ENCODE measurements at regions not wholly inside any gene's neighbourhood (a gene's known extent, or its start where the extent isn't known, plus 50 kb on each side); places are given as distances from the start of the nearest gene placed in this dataset.
"Not testable (repeated sequence)": the region's sequence is repeated elsewhere in the genome, so short reads cannot be mapped to it uniquely, and the experiment has no call there.

DNA sequence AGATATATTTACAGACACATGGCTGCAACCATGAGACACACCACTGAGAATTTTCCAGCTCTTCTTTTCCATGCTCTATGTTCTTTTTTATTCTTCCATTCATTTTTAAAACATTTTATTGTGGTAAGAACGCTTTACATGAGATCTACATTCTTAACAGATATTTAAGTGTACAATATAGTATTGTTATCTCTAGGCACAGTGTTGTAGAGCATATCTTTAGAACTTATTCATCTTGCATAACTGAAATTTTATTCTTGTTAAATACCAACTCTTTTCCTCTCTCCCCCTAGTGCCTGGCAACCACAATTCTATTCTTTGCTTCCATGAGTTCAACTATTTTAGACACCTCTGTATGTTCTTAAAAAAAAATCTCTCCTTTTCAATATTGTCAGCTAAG lies 67.1 kb upstream of the HABP2 start:
- peaks cover 7% of the 10 kb centered on the region for H3K27me3 Mint-ChIP-seq
- ATAC-seq (no peak), DNase-seq (no peak)
- ChIA-PET CTCF (no interaction called here), POLR2A (no interaction called here)
- intact Hi-C loops (cut with micrococcal nuclease) = no loop called here
- no peak overlapping the region for H3K27ac Mint-ChIP-seq
- no peaks in the 10 kb centered on the region for H3K4me1 Mint-ChIP-seq (ENCODE audit: low read depth)
- H3K4me3 Mint-ChIP-seq = no peak overlapping the region
- H3K36me3 Mint-ChIP-seq (ENCODE audit: low read depth) = no peaks in the 10 kb centered on the region
- H3K9me3 Mint-ChIP-seq = no peaks in the 10 kb centered on the region
- TF ChIP-seq, protein P1, sequence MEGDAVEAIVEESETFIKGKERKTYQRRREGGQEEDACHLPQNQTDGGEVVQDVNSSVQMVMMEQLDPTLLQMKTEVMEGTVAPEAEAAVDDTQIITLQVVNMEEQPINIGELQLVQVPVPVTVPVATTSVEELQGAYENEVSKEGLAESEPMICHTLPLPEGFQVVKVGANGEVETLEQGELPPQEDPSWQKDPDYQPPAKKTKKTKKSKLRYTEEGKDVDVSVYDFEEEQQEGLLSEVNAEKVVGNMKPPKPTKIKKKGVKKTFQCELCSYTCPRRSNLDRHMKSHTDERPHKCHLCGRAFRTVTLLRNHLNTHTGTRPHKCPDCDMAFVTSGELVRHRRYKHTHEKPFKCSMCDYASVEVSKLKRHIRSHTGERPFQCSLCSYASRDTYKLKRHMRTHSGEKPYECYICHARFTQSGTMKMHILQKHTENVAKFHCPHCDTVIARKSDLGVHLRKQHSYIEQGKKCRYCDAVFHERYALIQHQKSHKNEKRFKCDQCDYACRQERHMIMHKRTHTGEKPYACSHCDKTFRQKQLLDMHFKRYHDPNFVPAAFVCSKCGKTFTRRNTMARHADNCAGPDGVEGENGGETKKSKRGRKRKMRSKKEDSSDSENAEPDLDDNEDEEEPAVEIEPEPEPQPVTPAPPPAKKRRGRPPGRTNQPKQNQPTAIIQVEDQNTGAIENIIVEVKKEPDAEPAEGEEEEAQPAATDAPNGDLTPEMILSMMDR (IDR thresholded peaks at IDR 0.05) = no peak

DNA sequence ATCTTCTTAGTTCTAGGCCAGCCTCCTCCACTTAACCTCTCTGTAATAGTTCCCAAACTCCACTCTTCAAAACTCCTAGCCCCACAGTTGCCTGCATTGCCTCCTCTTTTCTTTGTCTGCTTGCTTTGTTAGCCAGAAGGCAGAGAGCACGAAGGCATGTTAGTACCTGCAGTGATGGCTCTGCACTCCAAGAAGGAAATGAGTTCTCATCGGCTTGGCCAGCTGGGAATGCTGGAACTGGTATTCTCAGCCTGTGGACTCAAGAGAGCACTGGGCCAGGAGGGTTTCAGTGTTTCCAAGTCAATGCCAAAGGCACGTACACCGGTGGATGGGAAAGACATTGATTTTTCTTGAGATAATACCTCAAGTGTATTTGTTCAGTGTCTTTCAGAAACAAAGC lies 66.3 kb upstream of the HABP2 start:
- Mint-ChIP-seq H3K9me3 (no peaks in the 10 kb centered on the region), H3K27ac (no peak overlapping the region), H3K4me1 (ENCODE audit: low read depth) (no peaks in the 10 kb centered on the region), H3K36me3 (ENCODE audit: low read depth) (no peaks in the 10 kb centered on the region), H3K27me3 (peaks cover 7% of the 10 kb centered on the region), H3K4me3 (no peak overlapping the region)
- no peak for ATAC-seq
- TF ChIP-seq, protein P1 (IDR thresholded peaks at IDR 0.05) = no peak
- ChIA-PET CTCF (no interaction called here), POLR2A (no interaction called here)
- intact Hi-C loops (cut with micrococcal nuclease) = no loop called here
- no peak for DNase-seq

DNA sequence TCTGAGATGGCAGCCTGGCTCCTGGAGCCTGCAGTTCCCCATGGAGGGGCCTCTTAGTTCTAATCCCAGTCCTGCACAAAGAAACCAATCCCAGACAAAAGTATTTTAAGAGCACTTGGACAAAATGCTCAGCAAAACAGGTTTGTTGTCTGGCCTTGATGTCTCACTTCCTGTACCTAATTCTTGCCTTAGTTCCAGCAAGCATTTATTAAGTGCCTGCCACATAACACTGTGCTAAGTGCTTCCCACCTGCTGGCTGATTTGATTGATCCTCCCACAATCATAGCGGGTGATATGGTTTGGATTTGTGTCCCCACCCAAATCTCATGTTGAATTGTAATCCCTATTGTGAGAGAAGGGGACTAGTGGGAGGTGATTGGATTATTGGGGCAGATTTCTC lies 65.7 kb upstream of the HABP2 start:
- intact Hi-C loops (cut with micrococcal nuclease) = no loop called here
- DNase-seq (no peak), ATAC-seq (no peak)
- Mint-ChIP-seq H3K9me3 (no peaks in the 10 kb centered on the region), H3K4me1 (ENCODE audit: low read depth) (no peaks in the 10 kb centered on the region), H3K27ac (no peak overlapping the region), H3K27me3 (peaks cover 7% of the 10 kb centered on the region), H3K36me3 (ENCODE audit: low read depth) (no peaks in the 10 kb centered on the region), H3K4me3 (no peak overlapping the region)
- ChIA-PET POLR2A (interaction anchor here (0.5 kb wide), 1 partner anchor 109 kb away, joined by 3 read pairs; no protein-coding TSS in a partner anchor), CTCF (no interaction called here)
- TF ChIP-seq, protein P1 (IDR thresholded peaks at IDR 0.05) = no peak

DNA sequence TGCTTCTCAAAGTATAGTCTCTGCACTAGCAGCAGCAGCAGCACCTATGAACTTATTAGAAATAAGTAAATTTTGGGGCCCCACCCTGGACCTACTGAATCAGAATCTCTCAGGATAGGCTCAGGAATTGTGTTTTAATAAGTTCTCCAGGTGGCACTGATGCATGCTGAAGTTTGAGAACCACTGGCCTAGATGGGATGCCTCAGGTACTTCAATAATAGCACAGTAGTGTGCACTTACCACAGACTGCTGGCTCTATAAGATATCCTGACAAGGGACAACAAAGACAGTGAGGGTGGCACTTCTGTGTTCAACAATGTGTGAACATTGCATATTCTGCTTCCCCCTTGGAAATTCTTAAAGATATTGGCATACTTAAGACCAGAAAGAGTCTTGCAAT lies 64.7 kb upstream of the HABP2 start:
- Mint-ChIP-seq H3K4me1 (ENCODE audit: low read depth) (no peaks in the 10 kb centered on the region), H3K4me3 (no peak overlapping the region), H3K9me3 (no peaks in the 10 kb centered on the region), H3K27ac (no peak overlapping the region), H3K36me3 (ENCODE audit: low read depth) (no peaks in the 10 kb centered on the region), H3K27me3 (peaks cover 9% of the 10 kb centered on the region)
- CTCF ChIA-PET = no interaction called here
- TF ChIP-seq, protein P1 (IDR thresholded peaks at IDR 0.05) = no peak
- intact Hi-C loops (cut with micrococcal nuclease) = no loop called here
- DNase-seq (no peak), ATAC-seq (no peak)
- POLR2A ChIA-PET = no interaction called here

DNA sequence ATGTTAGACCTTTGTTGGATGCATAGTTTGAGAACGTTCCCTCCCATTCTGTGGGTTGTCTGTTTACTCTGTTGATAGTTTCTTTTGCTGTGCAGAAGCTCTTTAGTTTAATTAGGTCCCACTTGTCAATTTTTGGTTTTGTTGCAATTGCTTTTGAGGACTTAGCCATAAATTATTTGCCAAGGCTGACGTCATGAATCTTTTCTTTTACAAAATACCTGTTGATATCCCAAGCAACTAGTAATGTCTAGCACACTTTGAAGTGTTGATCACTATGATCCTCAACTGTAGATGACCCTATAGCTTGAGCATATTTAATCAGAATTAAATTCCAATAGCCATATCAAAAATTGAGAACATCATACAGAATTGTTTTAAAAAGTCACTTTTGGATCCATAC lies 63.3 kb upstream of the HABP2 start:
- H3K4me3 Mint-ChIP-seq; DNase-seq; H3K27me3 Mint-ChIP-seq; H3K27ac Mint-ChIP-seq; POLR2A ChIA-PET; CTCF ChIA-PET; intact Hi-C loops (cut with micrococcal nuclease); H3K36me3 Mint-ChIP-seq (ENCODE audit: low read depth); H3K9me3 Mint-ChIP-seq; H3K4me1 Mint-ChIP-seq (ENCODE audit: low read depth); ATAC-seq: not testable (repeated sequence)

DNA sequence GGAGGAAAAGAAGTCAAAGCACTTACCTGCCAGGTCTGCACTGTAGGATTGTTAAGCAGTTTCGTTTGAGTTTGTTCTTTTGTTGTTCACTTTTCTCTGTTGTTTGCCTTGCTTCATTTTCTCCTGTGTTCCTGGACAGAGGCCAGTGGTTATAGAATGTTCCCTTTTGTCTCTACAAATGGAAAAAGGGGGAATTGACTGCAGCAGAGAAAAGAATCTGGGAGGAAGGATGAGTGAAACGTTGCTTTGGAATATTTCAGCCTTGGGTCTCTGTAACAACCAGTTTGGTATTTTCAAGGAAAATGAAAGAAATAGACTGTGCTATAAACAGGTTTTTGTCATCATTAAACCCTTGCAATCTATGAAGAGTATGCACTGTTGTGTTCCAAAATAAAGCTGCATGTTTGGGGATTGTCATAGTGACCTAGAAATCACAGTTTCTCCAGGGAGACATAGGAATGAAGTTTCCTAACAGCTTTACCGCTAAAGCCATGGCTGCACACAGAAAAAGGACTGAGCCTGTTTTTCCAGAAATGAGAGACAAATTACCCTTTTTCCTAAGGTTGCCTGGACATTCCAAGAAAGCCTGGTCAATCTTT lies 60.8 kb upstream of the HABP2 start:
- ChIA-PET POLR2A (no interaction called here), CTCF (interaction anchor here (1.2 kb wide), 1 partner anchor 29 kb away, joined by 3 read pairs; no protein-coding TSS in a partner anchor)
- peaks cover 13% of the 10 kb centered on the region for H3K27me3 Mint-ChIP-seq
- intact Hi-C loops (cut with micrococcal nuclease) = no loop called here
- H3K9me3 Mint-ChIP-seq = no peaks in the 10 kb centered on the region
- TF ChIP-seq, protein P1 (IDR thresholded peaks at IDR 0.05) = no peak
- H3K27ac Mint-ChIP-seq = no peak overlapping the region
- H3K36me3 Mint-ChIP-seq (ENCODE audit: low read depth) = no peaks in the 10 kb centered on the region
- no peaks in the 10 kb centered on the region for H3K4me1 Mint-ChIP-seq (ENCODE audit: low read depth)
- ATAC-seq (no peak), DNase-seq (no peak)
- no peak overlapping the region for H3K4me3 Mint-ChIP-seq

Measured in activated CD8-positive, alpha-beta T cell treated with anti-CD3 and anti-CD28 coated beads for 36 hours (primary cell).